PFSK-1 (cell line): ENCODE measurements at regions not wholly inside any gene's neighbourhood (a gene's known extent, or its start where the extent isn't known, plus 50 kb on each side); places are given as distances from the start of the nearest gene placed in this dataset.

Experiments
- FOXP2 ChIP-seq: optimal IDR thresholded peaks from 2 replicates; pipeline ENCODE3; 2011; ENCODE audit warnings: borderline replicate concordance, control low read depth, inconsistent platforms; ENCODE audit not compliant: insufficient read depth; ENCODE audit errors: extremely low read length, extremely low read depth
- POLR2AphosphoS5 ChIP-seq: IDR thresholded peaks from 2 replicates; pipeline ENCODE4 v1.6.1; 2012; ENCODE audit warnings: low read depth, mild to moderate bottlenecking, control low read depth, low read length, moderate library complexity
- REST ChIP-seq, 2 experiments: IDR thresholded peaks; 2 replicates each; pipeline versions ENCODE4 v1.6.1 to v1.8.0; 2011 to 2012; ENCODE audit warnings: low read depth in 2 of 2, low read length in 2 of 2, control low read depth in 1 of 2, inconsistent platforms in 1 of 2, mild to moderate bottlenecking in 1 of 2, moderate library complexity in 1 of 2; ENCODE audit not compliant: insufficient read depth in 1 of 2
- SIN3A ChIP-seq: IDR thresholded peaks from 2 replicates; pipeline ENCODE4 v1.6.1; 2012; ENCODE audit warnings: mild to moderate bottlenecking, low read length, moderate library complexity, borderline replicate concordance; ENCODE audit not compliant: insufficient read depth
- TAF1 ChIP-seq: IDR thresholded peaks from 2 replicates; pipeline ENCODE4 v1.6.1; 2012; ENCODE audit warnings: low read length, control low read depth, borderline replicate concordance; ENCODE audit not compliant: insufficient read depth

DNA sequence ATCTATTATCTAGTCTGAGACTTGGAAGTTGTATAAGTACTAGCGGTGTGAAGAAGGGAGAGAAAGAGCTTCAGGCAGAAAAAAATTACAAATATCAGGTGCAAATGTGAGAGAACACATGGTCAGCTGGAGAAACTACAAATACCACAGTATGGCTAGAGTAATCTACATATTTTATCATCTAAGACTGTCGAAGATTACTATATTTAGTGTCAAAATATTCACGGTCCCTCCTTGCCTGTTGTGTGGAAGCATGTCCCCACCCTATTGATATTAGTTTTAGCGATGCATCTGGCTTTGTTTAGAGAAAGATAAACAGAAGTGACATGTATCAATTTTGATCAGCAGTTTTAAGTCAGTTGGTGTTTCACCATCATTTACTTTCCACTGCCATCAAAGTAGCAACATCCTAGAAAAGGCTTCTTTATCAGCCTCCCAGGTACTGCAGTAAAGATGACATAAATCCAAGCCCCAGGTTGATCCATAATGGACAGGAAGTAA lies 90.5 kb upstream of the ITGA4 start:
- TF ChIP-seq POLR2AphosphoS5 (no peak), TAF1 (no peak), SIN3A (no peak), REST (IDR thresholded peaks at IDR 0.05; ENCODE audit: insufficient read depth in 1 of 2, low read depth in 2 of 2, low read length in 2 of 2) (no peak), FOXP2 (no peak)
